Head of caudate nucleus (tissue), 42 donors: ENCODE measurements at regions not wholly inside any gene's neighbourhood (a gene's known extent, or its start where the extent isn't known, plus 50 kb on each side); places are given as distances from the start of the nearest gene placed in this dataset.
"Not testable (repeated sequence)": the region's sequence is repeated elsewhere in the genome, so short reads cannot be mapped to it uniquely, and the experiment has no call there.

ENCODE experiments used
- DNase-seq, 42 donors: peaks; one replicate each; pipeline versions ENCODE4 v3.0.0 to v3.0.0-alpha.2; 2020 to 2021; ENCODE audit warnings: mixed read lengths in 7 of 42
- intact Hi-C: fragments of 100-400 bp; cut with DNase I; formaldehyde crosslinking; loops from one replicate; pipeline ENCODE4 v1.15.0; 2022

- intact Hi-C loops, result no loop called here
- DNase-seq, result no peak
Observed at GRCh38 chr4:129246910-129247461, 151.0 kb downstream of the C4orf33 start.

GRCh38 chr4:129248621-129249020 is 152.7 kb downstream of the C4orf33 start:
- intact Hi-C loops, result no loop called here
- DNase-seq, result no peak

DNA sequence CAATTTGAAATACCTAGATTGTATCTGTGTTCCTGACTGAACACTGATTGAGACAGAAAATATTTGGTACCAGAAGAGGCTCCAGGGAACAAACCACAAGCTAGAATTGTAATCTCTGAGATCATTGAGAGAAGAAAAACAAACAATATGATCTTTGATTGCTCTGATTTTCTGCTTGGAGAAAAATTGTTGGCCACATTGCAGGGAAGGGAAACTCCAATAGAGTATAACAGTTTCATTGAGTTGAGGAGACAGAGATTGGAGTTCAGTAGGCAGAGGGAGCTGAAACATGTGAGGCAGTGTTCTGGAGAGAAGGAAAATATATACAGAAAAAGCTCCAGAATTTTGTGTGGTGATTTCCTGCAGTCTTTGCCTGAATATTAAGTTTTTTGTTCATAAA is 158.2 kb downstream of the C4orf33 start:
- peak in 1 of 42 donors; percentile 9 for DNase-seq
- intact Hi-C loops, result no loop called here

DNA sequence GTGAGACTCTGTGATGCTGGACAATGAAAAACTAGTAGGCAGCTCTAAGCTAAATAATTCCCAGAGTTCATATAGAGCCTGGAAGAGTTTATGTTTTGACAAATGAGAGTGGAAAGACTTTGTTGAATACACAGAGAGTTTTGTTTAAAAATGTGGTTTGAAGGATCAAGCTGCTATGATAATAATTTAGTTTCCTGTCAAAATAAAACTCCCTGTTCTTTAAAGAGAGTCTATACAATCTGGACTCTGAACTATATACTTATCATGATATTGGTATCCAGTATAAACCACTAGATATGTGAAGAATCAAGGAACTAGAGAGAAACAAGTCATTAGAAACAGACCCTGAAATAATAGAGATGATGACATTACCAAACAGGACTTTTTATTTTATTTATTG is 158.6 kb downstream of the C4orf33 start:
- intact Hi-C loops, result no loop called here
- no peak for DNase-seq

GRCh38 chr4:129261584-129261983 is 165.6 kb downstream of the C4orf33 start:
- intact Hi-C loops, result no loop called here
- no peak for DNase-seq

DNA sequence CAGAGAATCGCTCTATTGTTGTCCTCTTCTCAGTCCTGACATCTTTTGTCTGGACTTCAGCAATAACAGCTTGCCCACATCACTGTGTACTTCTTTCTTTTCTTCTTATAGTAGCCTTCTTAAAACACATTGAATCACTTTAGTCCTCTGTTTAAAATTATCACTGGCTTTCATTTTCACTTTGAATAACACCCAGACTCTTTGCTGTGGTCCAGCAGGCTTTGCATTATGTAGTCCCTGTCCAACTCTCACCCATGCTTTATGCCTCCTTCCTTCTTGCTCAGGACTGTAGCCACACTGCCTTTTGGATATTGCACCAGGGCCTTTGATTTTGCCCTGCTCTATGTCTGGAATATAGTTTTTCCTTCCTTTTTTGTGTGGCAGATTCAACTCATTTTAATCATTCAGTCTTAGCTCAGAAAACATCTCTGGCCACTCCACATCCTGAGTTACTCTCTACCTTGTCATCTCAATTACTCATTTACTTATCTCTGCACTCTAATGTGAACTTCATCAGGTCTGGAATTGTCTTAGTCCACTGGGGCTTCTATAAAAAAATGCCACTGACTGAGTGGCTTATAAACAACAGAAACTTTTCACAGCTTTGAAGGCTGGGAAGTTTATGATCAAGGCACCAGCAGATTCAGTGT is 168.2 kb downstream of the C4orf33 start:
- intact Hi-C loops, result no loop called here
- no peak for DNase-seq

DNA sequence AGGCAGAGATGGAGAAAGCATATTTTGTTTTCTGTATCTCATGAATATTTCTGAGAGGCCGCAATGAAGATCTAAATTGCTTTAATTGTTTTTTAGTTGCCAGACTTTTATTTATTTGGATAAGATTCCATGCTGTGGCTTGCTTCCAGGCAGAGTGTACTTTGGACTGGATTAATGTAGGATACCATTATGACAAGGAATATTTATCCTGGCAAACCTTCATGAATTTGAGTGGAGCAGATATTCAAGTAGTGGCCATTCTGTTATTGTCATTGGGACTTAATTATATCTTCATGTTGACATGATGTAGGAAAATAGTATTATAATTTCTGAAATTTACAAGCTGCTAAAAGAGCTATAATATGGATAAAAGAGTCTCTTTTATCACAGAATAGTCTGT is 182.9 kb downstream of the C4orf33 start:
- DNase-seq, result no peak

DNA sequence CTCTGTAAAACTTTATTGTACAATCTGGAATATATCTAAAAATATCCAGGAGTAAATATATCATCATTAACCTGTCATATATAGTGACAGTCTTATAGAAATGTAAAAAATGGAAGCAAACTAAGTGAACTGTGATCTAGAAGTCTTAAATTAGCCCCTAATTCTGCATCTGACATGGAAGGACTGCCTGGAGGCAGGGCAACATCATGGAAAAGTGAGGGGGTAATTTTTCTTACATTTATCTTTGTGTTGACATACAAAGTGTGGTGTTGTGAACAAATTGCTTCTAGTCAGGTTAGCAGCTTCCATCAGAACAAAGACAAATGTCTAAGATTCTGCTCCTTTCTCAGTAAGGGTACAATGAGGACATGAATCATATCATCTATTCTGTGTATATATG is 186.3 kb downstream of the C4orf33 start:
- DNase-seq, result no peak
- intact Hi-C loops, result no loop called here

More for the DNA sequence above, 182.9 kb downstream of the C4orf33 start:
- intact Hi-C loops, result no loop called here

- intact Hi-C loops, DNase-seq: not testable (repeated sequence)
Observed at GRCh38 chr4:129292194-129292593, 196.2 kb downstream of the C4orf33 start.

- DNase-seq, result no peak
- intact Hi-C loops, result no loop called here
Observed at GRCh38 chr4:129314781-129315180, 218.8 kb downstream of the C4orf33 start.

DNA sequence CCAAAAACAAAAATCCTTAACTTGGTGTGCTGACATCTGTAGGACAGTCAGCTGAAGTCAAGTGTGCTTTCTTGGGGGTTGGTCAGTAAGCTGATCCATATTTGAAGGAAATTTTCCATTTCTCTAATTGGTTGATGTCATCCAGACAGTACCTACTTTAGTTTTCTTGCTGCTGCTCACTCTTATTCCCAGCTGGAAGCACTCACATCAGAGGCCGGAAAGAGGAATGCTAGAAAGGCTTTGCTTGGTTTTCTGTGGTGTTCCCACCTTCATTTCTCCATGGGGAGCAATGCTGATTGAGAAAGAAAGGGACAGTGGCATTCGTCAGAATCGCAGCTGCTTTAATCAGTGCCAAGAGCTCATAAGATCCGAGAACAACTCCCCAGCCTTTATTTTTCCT is 227.0 kb downstream of the C4orf33 start:
- intact Hi-C loops, result no loop called here
- DNase-seq, result no peak

GRCh38 chr4:129323658-129324057 is 227.7 kb downstream of the C4orf33 start:
- intact Hi-C loops, result no loop called here
- peak in 17 of 42 donors; percentile 6 to 71 (median 34) for DNase-seq

DNA sequence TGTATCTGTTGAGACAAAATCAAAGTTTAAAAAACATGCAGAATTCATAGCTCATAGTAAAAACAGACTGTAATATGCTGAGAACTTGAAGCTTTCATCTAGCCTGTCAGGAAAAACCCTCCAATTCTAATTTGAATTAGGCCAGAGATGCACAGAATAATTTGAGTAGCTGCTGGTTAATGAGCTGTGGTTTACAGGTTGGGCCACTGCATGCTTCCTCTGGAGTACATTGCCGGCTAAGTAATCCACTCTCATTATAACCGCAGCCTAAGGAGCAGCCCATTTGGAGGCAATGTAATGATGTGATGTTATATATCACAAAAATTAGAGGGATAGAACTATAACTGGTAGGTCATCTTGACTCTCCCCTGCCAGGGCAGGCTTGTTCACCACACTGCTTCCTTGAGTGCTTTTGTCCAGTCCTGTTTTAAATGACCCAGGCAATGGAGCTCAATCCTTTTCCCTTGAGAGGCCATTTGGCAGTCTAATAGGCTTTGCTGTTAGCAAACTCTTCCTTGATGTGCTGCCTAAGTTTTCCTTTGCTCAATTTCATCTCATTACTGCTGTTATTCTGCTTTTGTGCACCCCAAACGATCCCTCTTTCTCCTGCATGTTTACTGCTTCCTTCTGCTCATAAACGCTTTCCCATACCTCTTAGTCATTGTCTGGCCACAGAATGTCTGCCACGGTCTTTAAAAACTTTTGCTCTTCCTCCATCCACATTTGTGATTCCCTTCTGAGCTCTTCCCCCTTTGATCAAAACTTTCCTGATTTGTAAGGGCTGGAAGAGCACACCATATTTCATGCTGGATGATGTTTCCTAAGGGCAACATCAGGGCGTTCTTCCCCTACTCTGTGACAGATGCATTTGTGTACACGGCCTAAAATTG is 230.9 kb downstream of the C4orf33 start:
- intact Hi-C loops, result no loop called here
- DNase-seq, result no peak

DNA sequence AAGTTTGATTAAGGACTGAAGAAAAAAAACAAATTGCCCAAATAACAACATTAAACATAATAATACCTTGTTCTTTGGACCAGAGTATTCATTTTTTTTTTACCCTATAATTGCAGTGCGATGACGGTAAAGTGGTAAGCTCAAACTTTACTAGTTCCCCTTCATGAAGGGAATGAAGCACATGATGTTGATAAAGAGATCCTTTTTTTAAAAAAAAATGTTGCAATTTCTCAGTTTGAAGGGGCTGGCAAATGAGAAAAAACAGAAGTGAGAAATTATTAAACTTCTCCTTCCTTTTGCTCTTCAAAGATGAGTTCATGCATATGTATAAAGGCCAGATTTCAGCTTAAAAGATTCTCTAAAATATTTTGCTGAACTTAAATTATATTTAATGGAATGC is 231.7 kb downstream of the C4orf33 start:
- intact Hi-C loops, result no loop called here
- DNase-seq, result no peak

DNA sequence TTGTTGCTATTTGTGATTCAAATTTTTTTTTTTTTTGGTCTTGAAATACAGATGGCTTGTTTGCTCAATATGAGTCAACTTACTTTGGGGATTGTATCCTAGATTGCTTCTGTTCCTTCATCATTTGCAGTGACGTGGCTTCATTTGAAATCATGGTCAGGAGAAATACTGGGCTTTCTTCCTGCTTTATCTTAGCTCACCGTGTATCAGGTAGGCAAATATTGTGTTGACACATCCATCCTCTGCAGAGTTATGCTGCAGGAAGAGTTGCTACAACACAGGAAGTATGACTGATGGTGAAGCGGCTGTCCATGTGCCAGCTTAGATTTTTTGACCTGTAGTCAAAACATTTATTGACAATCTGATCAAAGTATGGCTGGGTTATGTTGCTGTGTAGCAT is 232.2 kb downstream of the C4orf33 start:
- intact Hi-C loops, result no loop called here
- DNase-seq, result no peak

DNA sequence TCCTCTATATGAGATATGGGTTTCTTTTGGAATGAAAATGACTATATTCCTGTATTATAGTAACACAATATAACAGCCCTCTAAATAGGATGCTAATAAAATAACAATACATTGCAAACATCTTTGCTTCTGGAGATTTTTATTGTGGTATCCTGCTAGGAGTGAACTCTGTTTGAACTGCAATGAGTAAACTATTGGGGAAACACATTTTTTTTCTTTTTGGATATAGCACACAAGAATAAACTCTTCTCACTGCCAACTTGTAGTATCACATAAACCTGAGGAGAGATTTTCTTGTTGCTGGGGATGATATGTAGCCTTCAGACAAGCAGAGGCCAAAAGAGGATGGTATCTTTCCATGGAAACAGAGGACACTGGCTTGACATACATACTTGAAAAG is 238.2 kb downstream of the C4orf33 start:
- intact Hi-C loops, result no loop called here
- no peak for DNase-seq

GRCh38 chr4:129335276-129335675 is 239.3 kb downstream of the C4orf33 start:
- DNase-seq, result peak in 27 of 42 donors; percentile 13 to 76 (median 40)

GRCh38 chr4:129335818-129336217 is 239.9 kb downstream of the C4orf33 start:
- no peak for DNase-seq
- intact Hi-C loops, result no loop called here

More at GRCh38 chr4:129335276-129335675, 239.3 kb downstream of the C4orf33 start:
- intact Hi-C loops, result no loop called here

- no peak for DNase-seq
- intact Hi-C loops, result no loop called here
Observed at GRCh38 chr4:129336457-129337227, 240.7 kb downstream of the C4orf33 start.

GRCh38 chr4:129337228-129337620 is 241.3 kb downstream of the C4orf33 start:
- intact Hi-C loops, result no loop called here
- no peak for DNase-seq
